HL-60 (cell line): ENCODE measurements at regions not wholly inside any gene's neighbourhood (a gene's known extent, or its start where the extent isn't known, plus 50 kb on each side); places are given as distances from the start of the nearest gene placed in this dataset.
A peak's percentile ranks its signal among the peaks of the same experiment; 100 is the strongest.

Experiments
- DNase-seq, 2 experiments: peaks; one replicate each; pipeline ENCODE4 v3.0.0-alpha.2; 2010 to 2020; ENCODE audit warnings: low read depth in 1 of 2, low spot score in 1 of 2
- H3K27ac ChIP-seq: fragments of 250-450 bp; sonication (Bioruptor Pico); replicated peaks from 2 replicates; pipeline ENCODE4 v1.5.1; 2020; ENCODE audit warnings: mild to moderate bottlenecking, moderate library complexity
- H3K27me3 ChIP-seq: fragments of 250-450 bp; sonication (Bioruptor Pico); 2 replicates; pipeline ENCODE4 v1.5.1; 2021; ENCODE audit warnings: mild to moderate bottlenecking, moderate library complexity; ENCODE audit not compliant: insufficient read depth, poor library complexity, severe bottlenecking
- H3K4me3 ChIP-seq: replicated peaks from 2 replicates; pipeline ENCODE4 v1.5.1; 2011; ENCODE audit warnings: mild to moderate bottlenecking, control low read depth, low read length; ENCODE audit not compliant: insufficient read depth
- GABPA ChIP-seq: IDR thresholded peaks from 2 replicates; pipeline ENCODE4 v1.6.1; 2012; ENCODE audit warnings: low read depth
- POLR2AphosphoS5 ChIP-seq: IDR thresholded peaks from 2 replicates; pipeline ENCODE4 v1.6.1; 2012; ENCODE audit warnings: low read depth
- REST ChIP-seq: IDR thresholded peaks from 2 replicates; pipeline ENCODE4 v1.6.1; 2012; ENCODE audit warnings: low read depth; ENCODE audit not compliant: insufficient replicate concordance
- SPI1 ChIP-seq: IDR thresholded peaks from 2 replicates; pipeline ENCODE4 v1.6.1; 2012; ENCODE audit warnings: low read depth, mild to moderate bottlenecking, borderline replicate concordance
- TF ChIP-seq, protein P1 (sequence below): IDR thresholded peaks from one replicate; pipeline ENCODE4 v1.5.1; 2011; ENCODE audit warnings: low read length, control low read depth, inconsistent platforms; ENCODE audit not compliant: insufficient read depth

- DNase-seq, result no peak
- no peak overlapping the region for H3K4me3 ChIP-seq
- H3K27ac ChIP-seq, result no peak overlapping the region
- no peaks in the 10 kb centered on the region for H3K27me3 ChIP-seq
- TF ChIP-seq REST, result no peak
Measured at GRCh38 chr13:31925079-31925478, 106.5 kb upstream of the FRY start.

- DNase-seq, result no peak
- H3K27ac ChIP-seq, result no peak overlapping the region
- no peak overlapping the region for H3K4me3 ChIP-seq
- no peaks in the 10 kb centered on the region for H3K27me3 ChIP-seq
- no peak for TF ChIP-seq SPI1
- TF ChIP-seq GABPA, result no peak
- no peak for TF ChIP-seq REST
- TF ChIP-seq POLR2AphosphoS5, result no peak
- TF ChIP-seq, protein P1, sequence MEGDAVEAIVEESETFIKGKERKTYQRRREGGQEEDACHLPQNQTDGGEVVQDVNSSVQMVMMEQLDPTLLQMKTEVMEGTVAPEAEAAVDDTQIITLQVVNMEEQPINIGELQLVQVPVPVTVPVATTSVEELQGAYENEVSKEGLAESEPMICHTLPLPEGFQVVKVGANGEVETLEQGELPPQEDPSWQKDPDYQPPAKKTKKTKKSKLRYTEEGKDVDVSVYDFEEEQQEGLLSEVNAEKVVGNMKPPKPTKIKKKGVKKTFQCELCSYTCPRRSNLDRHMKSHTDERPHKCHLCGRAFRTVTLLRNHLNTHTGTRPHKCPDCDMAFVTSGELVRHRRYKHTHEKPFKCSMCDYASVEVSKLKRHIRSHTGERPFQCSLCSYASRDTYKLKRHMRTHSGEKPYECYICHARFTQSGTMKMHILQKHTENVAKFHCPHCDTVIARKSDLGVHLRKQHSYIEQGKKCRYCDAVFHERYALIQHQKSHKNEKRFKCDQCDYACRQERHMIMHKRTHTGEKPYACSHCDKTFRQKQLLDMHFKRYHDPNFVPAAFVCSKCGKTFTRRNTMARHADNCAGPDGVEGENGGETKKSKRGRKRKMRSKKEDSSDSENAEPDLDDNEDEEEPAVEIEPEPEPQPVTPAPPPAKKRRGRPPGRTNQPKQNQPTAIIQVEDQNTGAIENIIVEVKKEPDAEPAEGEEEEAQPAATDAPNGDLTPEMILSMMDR, result no peak
Measured at GRCh38 chr13:31927219-31927653, 104.3 kb upstream of the FRY start.

DNA sequence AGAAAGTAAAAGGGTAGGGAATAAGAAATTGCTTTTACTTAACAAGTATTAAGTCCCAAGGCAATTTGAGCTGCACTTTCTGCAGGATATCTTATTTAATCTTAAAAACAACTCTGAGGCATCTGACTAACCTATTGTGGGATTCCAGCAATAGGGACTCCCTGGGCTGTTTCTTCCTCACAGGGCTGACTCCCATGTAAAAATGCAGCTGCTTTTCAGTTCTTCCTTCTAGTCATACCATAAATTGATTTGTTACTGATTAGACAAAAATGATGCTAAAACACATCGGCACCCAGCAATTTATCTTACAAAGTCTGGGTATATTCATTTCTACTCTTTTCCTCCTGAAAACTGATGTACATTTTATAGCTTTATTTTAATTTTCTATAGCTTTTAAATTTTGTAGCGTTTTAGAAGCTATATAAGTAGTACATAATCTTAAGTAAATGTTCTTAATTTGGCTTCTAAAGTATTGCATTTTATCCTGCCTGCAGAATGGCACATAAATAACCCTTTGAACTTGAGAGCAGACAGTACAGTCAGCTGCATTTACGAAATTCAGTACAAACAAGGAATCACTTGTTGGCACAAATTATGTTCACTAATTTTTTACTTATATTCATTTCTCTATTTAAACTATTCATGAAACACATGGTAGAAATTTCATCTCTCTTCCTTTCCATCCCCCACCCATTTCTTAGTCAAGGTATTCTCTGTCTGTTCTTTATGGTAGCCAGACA, 102.4 kb upstream of the FRY start:
- TF ChIP-seq GABPA (no peak), POLR2AphosphoS5 (no peak), REST (no peak), SPI1 (no peak)
- TF ChIP-seq, protein P1, result no peak
- Histone ChIP-seq H3K4me3 (no peak overlapping the region), H3K27ac (peak overlapping the region; percentile 61), H3K27me3 (no peaks in the 10 kb centered on the region)
- DNase-seq, result no peak
